RWPE2 (cell line): ENCODE measurements at regions not wholly inside any gene's neighbourhood (a gene's known extent, or its start where the extent isn't known, plus 50 kb on each side); places are given as distances from the start of the nearest gene placed in this dataset.

ENCODE experiments used
- ATAC-seq: fragments of 200-7000 bp; cut with Tn5 transposase; 3 replicates; pipeline ENCODE4 v1.9.1; 2021; ENCODE audit warnings: low read depth
- DNase-seq: peaks from one replicate; pipeline ENCODE4 v3.0.0-alpha.2; 2020; ENCODE audit warnings: low spot score
- H3K27ac ChIP-seq: fragments of 450-650 bp; 2 replicates; pipeline ENCODE4 v1.5.1; 2017; ENCODE audit warnings: mild to moderate bottlenecking; ENCODE audit not compliant: poor library complexity, severe bottlenecking
- H3K27me3 ChIP-seq: fragments of 250-450 bp; sonication (Bioruptor Pico); 2 replicates; pipeline ENCODE4 v1.5.1; 2021; ENCODE audit warnings: mild to moderate bottlenecking, moderate library complexity; ENCODE audit not compliant: insufficient read depth, poor library complexity, severe bottlenecking
- H3K36me3 ChIP-seq: fragments of 250-450 bp; sonication (Bioruptor Pico); 2 replicates; pipeline ENCODE4 v1.5.1; 2020; ENCODE audit warnings: low read depth, mild to moderate bottlenecking, moderate library complexity
- H3K4me1 ChIP-seq: fragments of 250-450 bp; sonication (Bioruptor Pico); 2 replicates; pipeline ENCODE4 v1.5.1; 2021; ENCODE audit warnings: mild to moderate bottlenecking, moderate library complexity; ENCODE audit not compliant: insufficient read depth, poor library complexity, severe bottlenecking
- H3K4me3 ChIP-seq: fragments of 250-450 bp; sonication (Bioruptor Pico); 2 replicates; pipeline ENCODE4 v1.5.1; 2021; ENCODE audit warnings: mild to moderate bottlenecking, moderate library complexity; ENCODE audit not compliant: severe bottlenecking
- H3K9me3 ChIP-seq: fragments of 250-450 bp; sonication (Bioruptor Pico); 2 replicates; pipeline ENCODE4 v1.5.1; 2021; ENCODE audit warnings: mild to moderate bottlenecking, moderate library complexity; ENCODE audit not compliant: severe bottlenecking
- TF ChIP-seq, protein P1 (sequence below): fragments of 450-650 bp; IDR thresholded peaks from one replicate; pipeline ENCODE4 v1.5.1; 2017; ENCODE audit warnings: mild to moderate bottlenecking, moderate library complexity; ENCODE audit not compliant: poor library complexity, severe bottlenecking

GRCh38 chr11:98842187-98842586 is 178.6 kb upstream of the CNTN5 start:
- H3K27me3 ChIP-seq: no peaks in the 10 kb centered on the region

DNA sequence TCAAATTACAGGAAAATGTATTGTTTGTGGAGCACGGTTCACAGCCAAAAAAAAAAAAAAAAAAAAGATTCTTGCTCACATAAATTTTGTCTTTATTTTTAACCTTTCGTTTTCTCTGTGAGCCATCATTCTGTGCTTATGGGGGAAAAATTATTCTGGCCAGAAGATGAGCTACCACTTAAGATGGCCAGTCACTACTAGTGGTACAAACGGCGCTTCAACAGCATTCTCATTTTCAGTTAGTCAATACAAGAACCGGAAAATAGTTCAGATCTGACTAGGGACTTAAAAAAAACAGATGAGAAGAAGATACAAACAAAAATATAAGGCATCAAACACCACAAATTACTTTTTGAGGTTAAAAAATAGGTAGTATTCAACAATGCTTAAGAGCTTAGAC is 158.6 kb upstream of the CNTN5 start:
- no peak overlapping the region for H3K27ac ChIP-seq
- H3K36me3 ChIP-seq: no peaks in the 10 kb centered on the region
- no peaks in the 10 kb centered on the region for H3K9me3 ChIP-seq
- ATAC-seq: no peak
- no peak for DNase-seq
- no peaks in the 10 kb centered on the region for H3K27me3 ChIP-seq
- TF ChIP-seq, protein P1, sequence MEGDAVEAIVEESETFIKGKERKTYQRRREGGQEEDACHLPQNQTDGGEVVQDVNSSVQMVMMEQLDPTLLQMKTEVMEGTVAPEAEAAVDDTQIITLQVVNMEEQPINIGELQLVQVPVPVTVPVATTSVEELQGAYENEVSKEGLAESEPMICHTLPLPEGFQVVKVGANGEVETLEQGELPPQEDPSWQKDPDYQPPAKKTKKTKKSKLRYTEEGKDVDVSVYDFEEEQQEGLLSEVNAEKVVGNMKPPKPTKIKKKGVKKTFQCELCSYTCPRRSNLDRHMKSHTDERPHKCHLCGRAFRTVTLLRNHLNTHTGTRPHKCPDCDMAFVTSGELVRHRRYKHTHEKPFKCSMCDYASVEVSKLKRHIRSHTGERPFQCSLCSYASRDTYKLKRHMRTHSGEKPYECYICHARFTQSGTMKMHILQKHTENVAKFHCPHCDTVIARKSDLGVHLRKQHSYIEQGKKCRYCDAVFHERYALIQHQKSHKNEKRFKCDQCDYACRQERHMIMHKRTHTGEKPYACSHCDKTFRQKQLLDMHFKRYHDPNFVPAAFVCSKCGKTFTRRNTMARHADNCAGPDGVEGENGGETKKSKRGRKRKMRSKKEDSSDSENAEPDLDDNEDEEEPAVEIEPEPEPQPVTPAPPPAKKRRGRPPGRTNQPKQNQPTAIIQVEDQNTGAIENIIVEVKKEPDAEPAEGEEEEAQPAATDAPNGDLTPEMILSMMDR: no peak
- no peaks in the 10 kb centered on the region for H3K4me1 ChIP-seq
- no peak overlapping the region for H3K4me3 ChIP-seq

More at GRCh38 chr11:98842187-98842586, 178.6 kb upstream of the CNTN5 start:
- TF ChIP-seq, protein P1: no peak
- ATAC-seq: no peak
- no peak for DNase-seq
- Histone ChIP-seq H3K4me1 (no peaks in the 10 kb centered on the region), H3K36me3 (no peaks in the 10 kb centered on the region), H3K27ac (no peak overlapping the region), H3K4me3 (no peak overlapping the region), H3K9me3 (peaks cover 3% of the 10 kb centered on the region)

DNA sequence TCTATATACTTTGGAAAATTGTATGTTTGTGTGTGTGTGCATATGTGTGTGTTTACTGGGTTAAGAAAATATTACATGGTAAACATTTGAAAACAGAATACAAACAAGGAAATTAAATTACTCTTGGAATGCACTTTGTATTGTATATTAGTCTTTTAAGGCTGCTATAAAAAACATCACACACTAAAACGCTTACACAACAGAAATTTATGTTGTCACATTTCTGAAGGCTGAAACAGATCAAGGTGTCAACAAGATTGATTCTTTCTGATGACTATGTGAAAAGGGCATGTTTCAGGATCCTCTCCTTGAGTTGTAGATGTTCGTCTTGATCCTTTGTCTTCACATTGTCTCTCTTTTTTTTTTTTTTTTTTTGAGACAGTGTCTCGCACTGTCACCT is 149.1 kb upstream of the CNTN5 start:
- no peaks in the 10 kb centered on the region for H3K27me3 ChIP-seq
- no peak for DNase-seq
- TF ChIP-seq, protein P1: no peak
- H3K4me3 ChIP-seq: no peak overlapping the region
- ATAC-seq: no peak
- no peak overlapping the region for H3K27ac ChIP-seq
- no peaks in the 10 kb centered on the region for H3K4me1 ChIP-seq
- H3K36me3 ChIP-seq: no peaks in the 10 kb centered on the region
- H3K9me3 ChIP-seq: no peaks in the 10 kb centered on the region

GRCh38 chr11:98874050-98874449 is 146.7 kb upstream of the CNTN5 start:
- ATAC-seq (no peak), DNase-seq (no peak)
- Histone ChIP-seq H3K36me3 (no peaks in the 10 kb centered on the region), H3K9me3 (no peaks in the 10 kb centered on the region), H3K4me3 (no peak overlapping the region), H3K27me3 (no peaks in the 10 kb centered on the region), H3K27ac (no peak overlapping the region), H3K4me1 (no peaks in the 10 kb centered on the region)
- TF ChIP-seq, protein P1: no peak

- no peaks in the 10 kb centered on the region for H3K4me1 ChIP-seq
- no peak overlapping the region for H3K27ac ChIP-seq
- DNase-seq (no peak), ATAC-seq (no peak)
- TF ChIP-seq, protein P1: no peak
- no peak overlapping the region for H3K4me3 ChIP-seq
- peaks cover 4% of the 10 kb centered on the region for H3K27me3 ChIP-seq
- no peaks in the 10 kb centered on the region for H3K9me3 ChIP-seq
- no peaks in the 10 kb centered on the region for H3K36me3 ChIP-seq
Observed at GRCh38 chr11:98895936-98896335, 124.8 kb upstream of the CNTN5 start.
